ENCODE measurements at regions not wholly inside any gene's neighbourhood (a gene's known extent, or its start where the extent isn't known, plus 50 kb on each side); places are given as distances from the start of the nearest gene placed in this dataset.

GRCh38 chr20:40319741-40320516, 369.1 kb downstream of the MAFB start:
- DNase-seq (ENCODE audit: low read depth), result no peak

- DNase-seq (ENCODE audit: low read depth), result no peak
Observed at GRCh38 chr20:40319056-40319455, 370.0 kb downstream of the MAFB start.

GRCh38 chr20:40317156-40317790, 371.8 kb downstream of the MAFB start:
- no peak for DNase-seq (ENCODE audit: low read depth)

GRCh38 chr20:40314278-40314677, 374.8 kb downstream of the MAFB start:
- no peak for DNase-seq (ENCODE audit: low read depth)

- no peak for DNase-seq (ENCODE audit: low read depth)
Observed at GRCh38 chr20:40313730-40314129, 375.3 kb downstream of the MAFB start.

GRCh38 chr20:40309731-40310130, 379.3 kb downstream of the MAFB start:
- DNase-seq (ENCODE audit: low read depth), result no peak

GRCh38 chr20:40307997-40308396, 381.0 kb downstream of the MAFB start:
- DNase-seq (ENCODE audit: low read depth), result no peak

- no peak for DNase-seq (ENCODE audit: low read depth)
Observed at GRCh38 chr20:40307268-40307667, 381.8 kb downstream of the MAFB start.

GRCh38 chr20:40305303-40305702, 383.7 kb downstream of the MAFB start:
- no peak for DNase-seq (ENCODE audit: low read depth)

GRCh38 chr20:40304119-40304613, 384.9 kb downstream of the MAFB start:
- DNase-seq (ENCODE audit: low read depth), result no peak

- DNase-seq (ENCODE audit: low read depth), result no peak
Observed at GRCh38 chr20:40294747-40295146, 394.3 kb downstream of the MAFB start.

- DNase-seq (ENCODE audit: low read depth), result no peak
Observed at GRCh38 chr20:40294175-40294574, 394.9 kb downstream of the MAFB start.

GRCh38 chr20:40293740-40294139, 395.3 kb downstream of the MAFB start:
- no peak for DNase-seq (ENCODE audit: low read depth)

- DNase-seq (ENCODE audit: low read depth), result no peak
Observed at GRCh38 chr20:40291493-40292135, 397.4 kb downstream of the MAFB start.

GRCh38 chr20:40287683-40288082, 401.4 kb downstream of the MAFB start:
- DNase-seq (ENCODE audit: low read depth), result no peak

GRCh38 chr20:40286975-40287531, 402.0 kb downstream of the MAFB start:
- DNase-seq (ENCODE audit: low read depth), result no peak

GRCh38 chr20:40284611-40285010, 404.4 kb downstream of the MAFB start:
- DNase-seq (ENCODE audit: low read depth), result no peak

- DNase-seq (ENCODE audit: low read depth), result no peak
Observed at GRCh38 chr20:40283689-40284088, 405.3 kb downstream of the MAFB start.

- DNase-seq (ENCODE audit: low read depth), result no peak
Observed at GRCh38 chr20:40282941-40283340, 406.1 kb downstream of the MAFB start.

- DNase-seq (ENCODE audit: low read depth), result no peak
Observed at GRCh38 chr20:40282541-40282940, 406.5 kb downstream of the MAFB start.

- no peak for DNase-seq (ENCODE audit: low read depth)
Observed at GRCh38 chr20:40280616-40281015, 408.4 kb downstream of the MAFB start.

- DNase-seq (ENCODE audit: low read depth), result no peak
Observed at GRCh38 chr20:40279390-40279789, 409.6 kb downstream of the MAFB start.

- no peak for DNase-seq (ENCODE audit: low read depth)
Observed at GRCh38 chr20:40278673-40279072, 410.4 kb downstream of the MAFB start.

Data from stimulated activated CD4-positive, alpha-beta T cell treated with anti-CD3 and anti-CD28 coated beads, Interleukin-2, amount 100 ng/mL, for 4 hours (primary cell).